ENCODE measurements at regions not wholly inside any gene's neighbourhood (a gene's known extent, or its start where the extent isn't known, plus 50 kb on each side); places are given as distances from the start of the nearest gene placed in this dataset.
"Not testable (repeated sequence)": the region's sequence is repeated elsewhere in the genome, so short reads cannot be mapped to it uniquely, and the experiment has no call there.

- H3K4me2 ChIP-seq (replicated peaks; ENCODE audit: low read depth, low read length, poor library complexity, severe bottlenecking): no peak overlapping the region
- H2AFZ ChIP-seq (ENCODE audit: insufficient read depth, low read depth, low read length, poor library complexity, severe bottlenecking): no peak overlapping the region
- intact Hi-C loops (cut with micrococcal nuclease): no loop called here
- Mint-ChIP-seq H3K4me3 (no peak overlapping the region), H3K27ac (no peak overlapping the region), H3K27me3 (no peaks in the 10 kb centered on the region), H3K4me1 (no peaks in the 10 kb centered on the region), H3K9me3 (ENCODE audit: insufficient read depth) (no peaks in the 10 kb centered on the region)
- no peaks in the 10 kb centered on the region for H3K4me1 ChIP-seq (ENCODE audit: control insufficient read depth in 2 of 2, insufficient read depth in 2 of 2, low read length in 2 of 2)
- H3K79me2 ChIP-seq (ENCODE audit: control insufficient read depth, insufficient read depth, low read length): no peaks in the 10 kb centered on the region
- no peaks in the 10 kb centered on the region for H4K20me1 ChIP-seq (ENCODE audit: control insufficient read depth, insufficient read depth, low read length, poor library complexity, severe bottlenecking)
- ChIA-PET CTCF (no interaction called here), POLR2A (no interaction called here)
- no peak overlapping the region for H3K4me3 ChIP-seq (ENCODE audit: control extremely low read depth in 1 of 5, extremely low read depth in 1 of 5, insufficient read depth in 1 of 5, low read depth in 2 of 5, low read length in 4 of 5)
- H3K9ac ChIP-seq (ENCODE audit: low read length): no peak overlapping the region
- no peak for TF ChIP-seq EZH2 (IDR thresholded peaks at IDR 0.05; ENCODE audit: borderline replicate concordance, insufficient read depth, low read depth, low read length, poor library complexity, severe bottlenecking)
- no peak for TF ChIP-seq CTCF (IDR thresholded peaks at IDR 0.05)
- WGBS (ENCODE audit: insufficient coverage): no CpG with 5 or more reads among the region's 3 CpGs
- no peaks in the 10 kb centered on the region for H3K36me3 ChIP-seq (replicated peaks in 1 of 2; ENCODE audit: control extremely low read depth in 1 of 2, control insufficient read depth in 1 of 2, extremely low read depth in 1 of 2, insufficient read depth in 2 of 2, low read length in 1 of 2)
- H3K27me3 ChIP-seq (replicated peaks in 1 of 4; ENCODE audit: control extremely low read depth in 1 of 4, control insufficient read depth in 3 of 4, insufficient read depth in 4 of 4, low read length in 3 of 4): no peaks in the 10 kb centered on the region
- DNase-seq (no peak), ATAC-seq (ENCODE audit: low read depth) (no peak)
- H3K9me3 ChIP-seq (ENCODE audit: control extremely low read depth in 1 of 3, control insufficient read depth in 2 of 3, insufficient read depth in 1 of 3, low read length in 2 of 3): no peaks in the 10 kb centered on the region
- H3K27ac ChIP-seq (ENCODE audit: low read length in 2 of 2): no peak overlapping the region
These were observed 383.6 kb upstream of the GYPC start for GRCh38 chr2:126272401-126272800.

GRCh38 chr2:126275098-126275497 lies 380.9 kb upstream of the GYPC start:
- Histone ChIP-seq H3K4me3 (ENCODE audit: control extremely low read depth in 1 of 5, extremely low read depth in 1 of 5, insufficient read depth in 1 of 5, low read depth in 2 of 5, low read length in 4 of 5) (no peak overlapping the region), H2AFZ (ENCODE audit: insufficient read depth, low read depth, low read length, poor library complexity, severe bottlenecking) (no peak overlapping the region), H3K27me3 (replicated peaks in 1 of 4; ENCODE audit: control extremely low read depth in 1 of 4, control insufficient read depth in 3 of 4, insufficient read depth in 4 of 4, low read length in 3 of 4) (no peaks in the 10 kb centered on the region), H4K20me1 (ENCODE audit: control insufficient read depth, insufficient read depth, low read length, poor library complexity, severe bottlenecking) (no peaks in the 10 kb centered on the region), H3K9ac (ENCODE audit: low read length) (no peak overlapping the region), H3K4me1 (ENCODE audit: control insufficient read depth in 2 of 2, insufficient read depth in 2 of 2, low read length in 2 of 2) (no peaks in the 10 kb centered on the region), H3K79me2 (ENCODE audit: control insufficient read depth, insufficient read depth, low read length) (no peaks in the 10 kb centered on the region), H3K27ac (ENCODE audit: low read length in 2 of 2) (no peak overlapping the region), H3K9me3 (ENCODE audit: control extremely low read depth in 1 of 3, control insufficient read depth in 2 of 3, insufficient read depth in 1 of 3, low read length in 2 of 3) (no peaks in the 10 kb centered on the region), H3K4me2 (replicated peaks; ENCODE audit: low read depth, low read length, poor library complexity, severe bottlenecking) (no peak overlapping the region), H3K36me3 (replicated peaks in 1 of 2; ENCODE audit: control extremely low read depth in 1 of 2, control insufficient read depth in 1 of 2, extremely low read depth in 1 of 2, insufficient read depth in 2 of 2, low read length in 1 of 2) (no peaks in the 10 kb centered on the region)
- ATAC-seq (ENCODE audit: low read depth) (no peak), DNase-seq (no peak)
- no peak for TF ChIP-seq EZH2 (IDR thresholded peaks at IDR 0.05; ENCODE audit: borderline replicate concordance, insufficient read depth, low read depth, low read length, poor library complexity, severe bottlenecking)
- TF ChIP-seq CTCF (IDR thresholded peaks at IDR 0.05): no peak
- H3K4me1 Mint-ChIP-seq: no peaks in the 10 kb centered on the region
- no CpG with 5 or more reads among the region's 2 CpGs for WGBS (ENCODE audit: insufficient coverage)
- ChIA-PET POLR2A (no interaction called here), CTCF (no interaction called here)
- H3K4me3 Mint-ChIP-seq: no peak overlapping the region
- H3K9me3 Mint-ChIP-seq (ENCODE audit: insufficient read depth): no peaks in the 10 kb centered on the region
- H3K27ac Mint-ChIP-seq: no peak overlapping the region
- intact Hi-C loops (cut with micrococcal nuclease): no loop called here
- no peaks in the 10 kb centered on the region for H3K27me3 Mint-ChIP-seq

GRCh38 chr2:126276268-126276667 lies 379.7 kb upstream of the GYPC start:
- H3K27me3 Mint-ChIP-seq; H3K9ac ChIP-seq (ENCODE audit: low read length); H3K79me2 ChIP-seq (ENCODE audit: control insufficient read depth, insufficient read depth, low read length); H3K36me3 ChIP-seq (replicated peaks in 1 of 2; ENCODE audit: control extremely low read depth in 1 of 2, control insufficient read depth in 1 of 2, extremely low read depth in 1 of 2, insufficient read depth in 2 of 2, low read length in 1 of 2); H3K9me3 Mint-ChIP-seq (ENCODE audit: insufficient read depth); H3K4me1 ChIP-seq (ENCODE audit: control insufficient read depth in 2 of 2, insufficient read depth in 2 of 2, low read length in 2 of 2); CTCF ChIA-PET; H3K9me3 ChIP-seq (ENCODE audit: control extremely low read depth in 1 of 3, control insufficient read depth in 2 of 3, insufficient read depth in 1 of 3, low read length in 2 of 3); DNase-seq; H3K27me3 ChIP-seq (replicated peaks in 1 of 4; ENCODE audit: control extremely low read depth in 1 of 4, control insufficient read depth in 3 of 4, insufficient read depth in 4 of 4, low read length in 3 of 4); H3K4me1 Mint-ChIP-seq; POLR2A ChIA-PET; ATAC-seq (ENCODE audit: low read depth); H4K20me1 ChIP-seq (ENCODE audit: control insufficient read depth, insufficient read depth, low read length, poor library complexity, severe bottlenecking); intact Hi-C loops (cut with micrococcal nuclease); H3K4me2 ChIP-seq (replicated peaks; ENCODE audit: low read depth, low read length, poor library complexity, severe bottlenecking); H2AFZ ChIP-seq (ENCODE audit: insufficient read depth, low read depth, low read length, poor library complexity, severe bottlenecking); H3K4me3 Mint-ChIP-seq; H3K27ac ChIP-seq (ENCODE audit: low read length in 2 of 2); H3K27ac Mint-ChIP-seq; H3K4me3 ChIP-seq (ENCODE audit: control extremely low read depth in 1 of 5, extremely low read depth in 1 of 5, insufficient read depth in 1 of 5, low read depth in 2 of 5, low read length in 4 of 5): not testable (repeated sequence)
